KMS-11 (cell line): ENCODE measurements at regions not wholly inside any gene's neighbourhood (a gene's known extent, or its start where the extent isn't known, plus 50 kb on each side); places are given as distances from the start of the nearest gene placed in this dataset.

Source experiments
- H2AFZ ChIP-seq: fragments of 200-600 bp; sonication (generic); 2 replicates; pipeline ENCODE4 v1.6.1; 2016; ENCODE audit warnings: antibody characterized with exemption, mixed run types, low read depth
- H3K27ac ChIP-seq: fragments of 200-600 bp; sonication (generic); 2 replicates; pipeline ENCODE4 v1.6.1; 2016; ENCODE audit warnings: mild to moderate bottlenecking, mixed run types
- H3K27me3 ChIP-seq: fragments of 200-600 bp; sonication (generic); 2 replicates; pipeline ENCODE4 v1.6.1; 2017; ENCODE audit warnings: mild to moderate bottlenecking, low read depth, mixed run types, moderate library complexity; ENCODE audit not compliant: insufficient read depth
- H3K36me3 ChIP-seq: fragments of 200-600 bp; sonication (generic); 2 replicates; pipeline ENCODE4 v1.6.1; 2017; ENCODE audit warnings: mild to moderate bottlenecking, mixed run types; ENCODE audit not compliant: insufficient read depth
- H3K4me1 ChIP-seq: fragments of 200-600 bp; sonication (generic); 2 replicates; pipeline ENCODE4 v1.6.1; 2016; ENCODE audit warnings: mild to moderate bottlenecking, low read depth, mixed run types; ENCODE audit not compliant: poor library complexity, severe bottlenecking
- H3K4me2 ChIP-seq: fragments of 200-600 bp; sonication (generic); 2 replicates; pipeline ENCODE4 v1.7.0; 2016; ENCODE audit warnings: mild to moderate bottlenecking, mixed run types
- H3K4me3 ChIP-seq: fragments of 200-600 bp; sonication (generic); IDR thresholded peaks from 2 replicates; pipeline ENCODE4 v1.6.1; 2017; ENCODE audit warnings: low read depth, low read length, mixed read lengths; ENCODE audit not compliant: insufficient read depth
- H3K79me2 ChIP-seq: fragments of 200-600 bp; sonication (generic); 2 replicates; pipeline ENCODE4 v1.6.1; 2016; ENCODE audit warnings: low read depth, mixed run types; ENCODE audit not compliant: insufficient read depth
- H3K9ac ChIP-seq: fragments of 200-600 bp; sonication (generic); 2 replicates; pipeline ENCODE4 v1.6.1; 2016; ENCODE audit warnings: mild to moderate bottlenecking, mixed run types
- H4K20me1 ChIP-seq: fragments of 200-600 bp; sonication (generic); 2 replicates; pipeline ENCODE4 v1.6.1; 2016; ENCODE audit warnings: mild to moderate bottlenecking, mixed run types; ENCODE audit not compliant: insufficient read depth
- TF ChIP-seq, protein P1 (sequence below): fragments of 200-600 bp; sonication (generic); conservative IDR thresholded peaks from 2 replicates; pipeline ENCODE4 v1.6.1; 2017; ENCODE audit warnings: low read depth, mild to moderate bottlenecking, antibody characterized with exemption, low read length, moderate library complexity, mixed read lengths

DNA sequence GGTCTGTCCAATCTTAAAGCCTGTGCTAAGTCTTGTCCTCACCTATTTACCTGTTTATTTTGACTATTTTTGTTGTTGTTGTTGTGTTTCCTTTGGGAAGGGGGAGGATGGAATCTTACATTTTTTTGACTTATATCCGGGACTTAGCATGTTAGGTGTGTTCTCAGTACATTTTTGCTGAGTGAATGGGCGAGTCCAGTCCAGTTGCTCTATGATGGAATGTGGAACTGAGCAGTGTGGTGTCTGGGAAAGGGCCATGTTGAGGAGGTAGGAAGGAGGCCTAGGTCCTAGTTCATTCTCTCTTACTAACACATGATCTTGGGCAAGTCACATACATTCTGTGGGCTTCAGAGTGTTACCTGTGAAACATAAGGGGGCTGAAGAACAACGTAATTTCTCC is 80.9 kb upstream of the SLC38A2 start:
- H3K4me1 ChIP-seq: peaks cover 8% of the 10 kb centered on the region
- no peaks in the 10 kb centered on the region for H4K20me1 ChIP-seq
- TF ChIP-seq, protein P1, sequence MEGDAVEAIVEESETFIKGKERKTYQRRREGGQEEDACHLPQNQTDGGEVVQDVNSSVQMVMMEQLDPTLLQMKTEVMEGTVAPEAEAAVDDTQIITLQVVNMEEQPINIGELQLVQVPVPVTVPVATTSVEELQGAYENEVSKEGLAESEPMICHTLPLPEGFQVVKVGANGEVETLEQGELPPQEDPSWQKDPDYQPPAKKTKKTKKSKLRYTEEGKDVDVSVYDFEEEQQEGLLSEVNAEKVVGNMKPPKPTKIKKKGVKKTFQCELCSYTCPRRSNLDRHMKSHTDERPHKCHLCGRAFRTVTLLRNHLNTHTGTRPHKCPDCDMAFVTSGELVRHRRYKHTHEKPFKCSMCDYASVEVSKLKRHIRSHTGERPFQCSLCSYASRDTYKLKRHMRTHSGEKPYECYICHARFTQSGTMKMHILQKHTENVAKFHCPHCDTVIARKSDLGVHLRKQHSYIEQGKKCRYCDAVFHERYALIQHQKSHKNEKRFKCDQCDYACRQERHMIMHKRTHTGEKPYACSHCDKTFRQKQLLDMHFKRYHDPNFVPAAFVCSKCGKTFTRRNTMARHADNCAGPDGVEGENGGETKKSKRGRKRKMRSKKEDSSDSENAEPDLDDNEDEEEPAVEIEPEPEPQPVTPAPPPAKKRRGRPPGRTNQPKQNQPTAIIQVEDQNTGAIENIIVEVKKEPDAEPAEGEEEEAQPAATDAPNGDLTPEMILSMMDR: no peak
- no peak overlapping the region for H3K9ac ChIP-seq
- no peak overlapping the region for H3K4me2 ChIP-seq
- no peak overlapping the region for H3K4me3 ChIP-seq
- H3K79me2 ChIP-seq: no peaks in the 10 kb centered on the region
- no peaks in the 10 kb centered on the region for H3K27me3 ChIP-seq
- no peak overlapping the region for H2AFZ ChIP-seq
- no peaks in the 10 kb centered on the region for H3K36me3 ChIP-seq
- no peak overlapping the region for H3K27ac ChIP-seq

DNA sequence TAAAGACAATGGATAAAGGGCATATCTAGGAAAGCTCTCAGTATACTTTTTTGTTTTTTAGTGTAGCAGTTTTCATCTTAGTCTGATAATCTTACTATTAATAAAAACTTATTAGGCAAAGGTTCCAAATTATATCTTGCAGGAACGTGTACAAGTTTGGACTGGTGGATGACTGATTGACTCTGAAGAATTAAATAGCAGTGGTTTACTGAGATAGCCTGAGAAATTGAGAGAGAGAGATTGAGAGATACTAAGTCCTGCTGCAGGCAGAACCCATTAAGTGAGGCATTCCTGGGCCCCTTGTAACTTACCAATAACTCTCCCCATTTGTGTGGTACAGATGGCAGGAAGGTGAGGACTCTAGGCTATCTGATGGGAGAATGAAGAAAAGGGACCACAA is 80.2 kb upstream of the SLC38A2 start:
- H2AFZ ChIP-seq: no peak overlapping the region
- H3K79me2 ChIP-seq: no peaks in the 10 kb centered on the region
- no peak overlapping the region for H3K27ac ChIP-seq
- TF ChIP-seq, protein P1: no peak
- peaks cover 8% of the 10 kb centered on the region for H3K4me1 ChIP-seq
- H3K36me3 ChIP-seq: no peaks in the 10 kb centered on the region
- H3K4me2 ChIP-seq: no peak overlapping the region
- no peak overlapping the region for H3K4me3 ChIP-seq
- no peaks in the 10 kb centered on the region for H4K20me1 ChIP-seq
- H3K27me3 ChIP-seq: no peaks in the 10 kb centered on the region
- H3K9ac ChIP-seq: no peak overlapping the region

DNA sequence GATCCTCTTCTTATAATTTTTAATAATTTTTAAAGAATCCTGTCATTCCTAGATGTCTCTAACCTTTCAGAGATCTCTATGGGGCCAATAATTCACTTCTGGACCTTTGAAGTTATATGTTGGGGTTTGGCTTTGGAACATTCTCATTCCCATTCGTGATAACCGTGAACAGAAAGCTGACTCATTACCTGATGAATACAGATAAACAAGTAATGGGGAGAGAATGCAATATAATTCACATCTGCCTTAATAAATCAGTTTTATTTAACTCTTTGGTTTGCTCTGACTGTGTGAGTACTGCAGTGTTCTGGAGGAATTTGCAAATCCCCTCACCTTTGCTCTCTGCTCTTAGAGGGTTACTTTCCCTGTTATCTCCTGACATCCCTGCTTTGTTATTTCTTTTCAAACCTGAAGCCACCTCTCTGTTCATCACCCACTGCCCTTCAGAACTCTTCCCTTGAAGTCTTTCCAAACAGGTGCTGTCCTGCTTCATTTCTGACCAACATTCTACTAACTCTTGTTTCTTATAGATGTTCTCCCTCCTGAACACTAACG is 79.6 kb upstream of the SLC38A2 start:
- Histone ChIP-seq H4K20me1 (no peaks in the 10 kb centered on the region), H3K9ac (no peak overlapping the region), H2AFZ (no peak overlapping the region), H3K27me3 (no peaks in the 10 kb centered on the region), H3K27ac (no peak overlapping the region), H3K79me2 (no peaks in the 10 kb centered on the region), H3K4me2 (no peak overlapping the region), H3K4me3 (no peak overlapping the region), H3K36me3 (no peaks in the 10 kb centered on the region), H3K4me1 (peaks cover 8% of the 10 kb centered on the region)
- TF ChIP-seq, protein P1: no peak

DNA sequence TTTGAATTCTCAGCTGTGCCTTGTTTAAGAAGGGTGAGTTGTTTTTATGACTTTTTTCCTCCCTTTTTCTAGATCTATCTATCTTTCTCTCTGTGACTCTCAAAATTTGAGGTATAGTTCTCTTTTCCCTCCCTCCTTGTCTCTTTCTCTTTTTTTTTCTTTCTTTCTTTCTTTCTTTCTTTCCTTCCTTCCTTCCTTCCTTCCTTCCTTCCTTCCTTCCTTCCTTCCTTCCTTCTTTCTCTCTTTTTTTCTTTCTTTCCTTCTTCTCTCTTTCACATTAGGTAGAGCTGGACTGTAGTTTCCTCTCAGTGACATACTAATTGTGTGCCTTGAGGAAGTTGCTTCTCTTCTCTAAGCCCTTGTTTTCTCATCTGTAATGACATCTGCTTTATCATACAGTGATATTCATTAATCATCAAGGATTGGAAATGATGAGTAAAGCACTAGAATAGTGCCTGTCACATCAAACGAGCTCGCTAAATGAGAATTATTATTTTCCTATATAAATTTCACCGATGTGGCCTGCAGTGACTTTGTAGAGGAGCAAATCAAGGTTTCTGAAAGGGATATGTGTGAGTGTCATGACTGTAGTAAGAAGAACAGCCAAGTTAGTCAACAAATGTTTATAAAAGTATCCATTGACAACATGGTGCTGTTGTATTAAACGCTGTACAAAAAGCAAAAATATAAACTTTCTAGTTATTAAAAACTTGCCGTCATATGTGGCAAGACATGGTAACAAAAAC is 78.9 kb upstream of the SLC38A2 start:
- H3K9ac ChIP-seq: no peak overlapping the region
- no peak overlapping the region for H3K4me2 ChIP-seq
- TF ChIP-seq, protein P1: no peak
- H3K27me3 ChIP-seq: no peaks in the 10 kb centered on the region
- no peaks in the 10 kb centered on the region for H4K20me1 ChIP-seq
- peaks cover 6% of the 10 kb centered on the region for H3K4me1 ChIP-seq
- no peaks in the 10 kb centered on the region for H3K36me3 ChIP-seq
- no peaks in the 10 kb centered on the region for H3K79me2 ChIP-seq
- H3K4me3 ChIP-seq: no peak overlapping the region
- H3K27ac ChIP-seq: no peak overlapping the region
- no peak overlapping the region for H2AFZ ChIP-seq
